Endothelial cell of umbilical vein (primary cell): ENCODE measurements at regions not wholly inside any gene's neighbourhood (a gene's known extent, or its start where the extent isn't known, plus 50 kb on each side); places are given as distances from the start of the nearest gene placed in this dataset.

Experiments used
- BruUV-seq: library from RNA; stranded (reverse); fragments of 400-500 nt; replicated peaks from 2 replicates; lab custom pipeline; 2021; lab: Mats Ljungman, UMichigan
- CTCF ChIA-PET: fragments of 300-600, 350-600 bp; sonication (Branson Sonifier 250); formaldehyde crosslinking; loops from one replicate; lab custom pipeline; 2021; ENCODE audit warnings: antibody characterized with exemption, inconsistent platforms; lab: Charles Lee
- POLR2A ChIA-PET: fragments of 300-600, 350-600 bp; sonication (Branson Sonifier 250); formaldehyde crosslinking; loops from one replicate; lab custom pipeline; 2021; ENCODE audit warnings: antibody characterized with exemption, inconsistent platforms; lab: Charles Lee
- DNase-seq: peaks from one replicate; pipeline ENCODE4 v3.0.0-alpha.2; 2011; ENCODE audit warnings: low read depth, low spot score
- FAIRE-seq: peaks from 2 replicates; lab custom pipeline; 2011; peaks lifted over from hg19 to GRCh38; lab: Jason Lieb, UNC
- H2AFZ ChIP-seq: 2 replicates; pipeline ENCODE4 v1.6.0; 2012; ENCODE audit warnings: low read depth, low read length, control low read depth, inconsistent platforms
- H3K27ac ChIP-seq: 2 replicates; pipeline ENCODE4 v1.5.1; 2011; ENCODE audit warnings: low read depth, mild to moderate bottlenecking, control low read depth, low read length, moderate library complexity; ENCODE audit not compliant: insufficient read depth
- H3K27me3 ChIP-seq, 2 experiments: 2 replicates each; pipeline versions ENCODE4 v1.6.0 to v1.6.1; 2011; ENCODE audit warnings: low read length in 2 of 2, mixed read lengths in 1 of 2; ENCODE audit not compliant: control insufficient read depth in 2 of 2, insufficient read depth in 2 of 2
- H3K36me3 ChIP-seq, 2 experiments: 2 replicates in 1 of 2; 3 replicates in 1 of 2; pipeline ENCODE4 v1.5.1; 2011; ENCODE audit warnings: low read length in 2 of 2, mild to moderate bottlenecking in 1 of 2, moderate library complexity in 1 of 2; ENCODE audit not compliant: control insufficient read depth in 2 of 2, insufficient read depth in 2 of 2; ENCODE audit errors: extremely low read depth in 1 of 2
- H3K4me1 ChIP-seq: 3 replicates; pipeline ENCODE4 v1.5.1; 2011; ENCODE audit warnings: mild to moderate bottlenecking, low read length; ENCODE audit not compliant: control insufficient read depth, insufficient read depth; ENCODE audit errors: extremely low read depth
- H3K4me2 ChIP-seq: 2 replicates; pipeline ENCODE4 v1.6.1; 2011; ENCODE audit warnings: low read length, control low read depth, mixed read lengths; ENCODE audit not compliant: insufficient read depth
- H3K4me3 ChIP-seq, 3 experiments: fragments of 200-600 bp in 1 of 3; sonication (generic), shearing (Covaris generic) in 1 of 3; replicated peaks in 1 of 3; 2 replicates each; pipeline ENCODE4 v1.5.1; 2011 to 2016; ENCODE audit warnings: control low read depth in 3 of 3, low read length in 3 of 3, mild to moderate bottlenecking in 2 of 3, inconsistent platforms in 1 of 3, low read depth in 1 of 3, moderate library complexity in 1 of 3; ENCODE audit not compliant: insufficient read depth in 1 of 3
- H3K79me2 ChIP-seq: 2 replicates; pipeline ENCODE4 v1.6.0; 2012; ENCODE audit warnings: low read length, inconsistent platforms; ENCODE audit not compliant: control insufficient read depth, insufficient read depth
- H3K9ac ChIP-seq: replicated peaks from 2 replicates; pipeline ENCODE3; 2011; ENCODE audit warnings: low read length, control low read depth; ENCODE audit not compliant: insufficient read depth; ENCODE audit errors: extremely low read depth
- H3K9me1 ChIP-seq: replicated peaks from 3 replicates; pipeline ENCODE4 v1.6.0; 2011; ENCODE audit warnings: mild to moderate bottlenecking, low read length; ENCODE audit not compliant: control insufficient read depth, insufficient read depth; ENCODE audit errors: extremely low read depth
- H3K9me3 ChIP-seq: replicated peaks from 2 replicates; pipeline ENCODE4 v1.5.1; 2012; ENCODE audit warnings: low read length, inconsistent platforms; ENCODE audit not compliant: control insufficient read depth, insufficient read depth
- H4K20me1 ChIP-seq: replicated peaks from 2 replicates; pipeline ENCODE3; 2011; ENCODE audit warnings: mild to moderate bottlenecking, low read length; ENCODE audit not compliant: control insufficient read depth, insufficient read depth; ENCODE audit errors: extremely low read depth
- EZH2 ChIP-seq: IDR thresholded peaks from 2 replicates; pipeline ENCODE4 v1.6.1; 2012; ENCODE audit warnings: borderline replicate concordance, low read depth, mild to moderate bottlenecking, moderate library complexity, low read length, inconsistent platforms; ENCODE audit not compliant: severe bottlenecking
- FOS ChIP-seq: IDR thresholded peaks from 2 replicates; pipeline ENCODE4 v1.6.1; 2011; ENCODE audit warnings: mild to moderate bottlenecking, low read length, moderate library complexity, borderline replicate concordance; ENCODE audit not compliant: insufficient read depth
- GATA2 ChIP-seq: IDR thresholded peaks from 2 replicates; pipeline ENCODE4 v1.7.0; 2011; ENCODE audit warnings: low read depth, mild to moderate bottlenecking, moderate library complexity, mixed read lengths, low read length; ENCODE audit not compliant: insufficient read length, insufficient read depth
- JUN ChIP-seq: IDR thresholded peaks from 2 replicates; pipeline ENCODE4 v1.6.1; 2011; ENCODE audit warnings: borderline replicate concordance, low read depth; ENCODE audit not compliant: insufficient read length, insufficient read depth
- MYC ChIP-seq: IDR thresholded peaks from one replicate; pipeline ENCODE4 v1.6.1; 2011; ENCODE audit warnings: mild to moderate bottlenecking, low read depth, low read length
- POLR2A ChIP-seq: IDR thresholded peaks from 2 replicates; pipeline ENCODE4 v1.6.1; 2012; ENCODE audit warnings: low read depth, mild to moderate bottlenecking, control low read depth, low read length
- POLR2AphosphoS5 ChIP-seq: IDR thresholded peaks from 2 replicates; pipeline ENCODE4 v1.6.1; 2012; ENCODE audit warnings: low read depth, mild to moderate bottlenecking, control low read depth, low read length, moderate library complexity; ENCODE audit not compliant: insufficient read depth
- dilution Hi-C: fragments of 300-500 bp; cut with MboI; formaldehyde crosslinking; loops from one replicate; pipeline ENCODE4 v1.15.0; 2019; ENCODE audit warnings: low sequenced_read_pairs; ENCODE audit not compliant: extremely low pct_ligation_motif_present
- intact Hi-C: fragments of 100-400 bp; cut with micrococcal nuclease; formaldehyde crosslinking; loops from one replicate; pipeline ENCODE4 v1.10.0; 2022
- TF ChIP-seq, protein P1 (sequence below), 2 donors: IDR thresholded peaks; 1 replicate in 1 of 2; 2 replicates in 1 of 2; pipeline ENCODE4 v1.5.1; 2011; ENCODE audit warnings: low read length in 2 of 2, mild to moderate bottlenecking in 2 of 2, moderate library complexity in 2 of 2, control low read depth in 1 of 2, inconsistent platforms in 1 of 2, low read depth in 1 of 2; ENCODE audit not compliant: insufficient read depth in 1 of 2; ENCODE audit errors: extremely low read depth in 1 of 2
- TF ChIP-seq, protein P2 (sequence below): IDR thresholded peaks from 2 replicates; pipeline ENCODE4 v1.6.1; 2011; ENCODE audit not compliant: insufficient read depth, insufficient read length

DNA sequence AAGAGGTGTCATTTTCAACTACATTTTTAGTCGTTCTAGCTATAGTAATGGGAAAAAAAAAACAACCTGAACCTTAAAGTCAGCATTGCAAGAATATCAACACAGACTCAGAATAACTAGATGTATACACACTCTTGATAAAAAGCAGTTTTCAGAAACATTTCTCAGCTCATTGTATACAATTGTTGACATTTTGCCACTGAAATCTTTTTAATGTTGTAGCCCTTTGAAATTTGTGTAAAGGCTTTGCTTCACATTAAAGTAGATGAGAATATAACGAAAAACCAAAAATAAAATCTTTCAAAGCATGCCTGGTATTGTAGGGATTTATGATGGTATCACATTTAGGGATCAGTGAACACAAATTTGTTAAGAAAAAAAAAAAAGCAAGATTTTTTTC lies 87.2 kb upstream of the SLC10A2 start:
- no peak for FAIRE-seq
- ChIA-PET POLR2A (no interaction called here), CTCF (no interaction called here)

GRCh38 chr13:103147961-103148360 lies 81.7 kb upstream of the SLC10A2 start:
- Histone ChIP-seq H2AFZ (no peak overlapping the region), H4K20me1 (no peaks in the 10 kb centered on the region), H3K36me3 (no peaks in the 10 kb centered on the region), H3K4me1 (no peaks in the 10 kb centered on the region), H3K27ac (no peak overlapping the region), H3K9ac (no peak overlapping the region), H3K4me3 (no peak overlapping the region), H3K9me3 (no peaks in the 10 kb centered on the region), H3K79me2 (no peaks in the 10 kb centered on the region), H3K9me1 (no peaks in the 10 kb centered on the region), H3K27me3 (no peaks in the 10 kb centered on the region), H3K4me2 (no peak overlapping the region)
- ChIA-PET POLR2A (no interaction called here), CTCF (no interaction called here)
- dilution Hi-C loops (no loop called here), intact Hi-C loops (no loop called here)
- DNase-seq, result no peak
- BruUV-seq, result no TSS peak
- TF ChIP-seq POLR2A (no peak), EZH2 (no peak), GATA2 (no peak), MYC (no peak), JUN (no peak), FOS (no peak), POLR2AphosphoS5 (no peak)
- TF ChIP-seq, protein P1, sequence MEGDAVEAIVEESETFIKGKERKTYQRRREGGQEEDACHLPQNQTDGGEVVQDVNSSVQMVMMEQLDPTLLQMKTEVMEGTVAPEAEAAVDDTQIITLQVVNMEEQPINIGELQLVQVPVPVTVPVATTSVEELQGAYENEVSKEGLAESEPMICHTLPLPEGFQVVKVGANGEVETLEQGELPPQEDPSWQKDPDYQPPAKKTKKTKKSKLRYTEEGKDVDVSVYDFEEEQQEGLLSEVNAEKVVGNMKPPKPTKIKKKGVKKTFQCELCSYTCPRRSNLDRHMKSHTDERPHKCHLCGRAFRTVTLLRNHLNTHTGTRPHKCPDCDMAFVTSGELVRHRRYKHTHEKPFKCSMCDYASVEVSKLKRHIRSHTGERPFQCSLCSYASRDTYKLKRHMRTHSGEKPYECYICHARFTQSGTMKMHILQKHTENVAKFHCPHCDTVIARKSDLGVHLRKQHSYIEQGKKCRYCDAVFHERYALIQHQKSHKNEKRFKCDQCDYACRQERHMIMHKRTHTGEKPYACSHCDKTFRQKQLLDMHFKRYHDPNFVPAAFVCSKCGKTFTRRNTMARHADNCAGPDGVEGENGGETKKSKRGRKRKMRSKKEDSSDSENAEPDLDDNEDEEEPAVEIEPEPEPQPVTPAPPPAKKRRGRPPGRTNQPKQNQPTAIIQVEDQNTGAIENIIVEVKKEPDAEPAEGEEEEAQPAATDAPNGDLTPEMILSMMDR (IDR thresholded peaks at IDR 0.05; ENCODE audit: extremely low read depth in 1 of 2, insufficient read depth in 1 of 2, low read depth in 1 of 2, low read length in 2 of 2), result no peak
- TF ChIP-seq, protein P2, sequence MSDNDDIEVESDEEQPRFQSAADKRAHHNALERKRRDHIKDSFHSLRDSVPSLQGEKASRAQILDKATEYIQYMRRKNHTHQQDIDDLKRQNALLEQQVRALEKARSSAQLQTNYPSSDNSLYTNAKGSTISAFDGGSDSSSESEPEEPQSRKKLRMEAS, result no peak
- no peak for FAIRE-seq

More for the DNA sequence above, 87.2 kb upstream of the SLC10A2 start:
- intact Hi-C loops (no loop called here), dilution Hi-C loops (no loop called here)
- H3K9me3 ChIP-seq, result no peaks in the 10 kb centered on the region
- H3K4me1 ChIP-seq, result no peaks in the 10 kb centered on the region
- BruUV-seq, result no TSS peak
- H3K27ac ChIP-seq, result no peak overlapping the region
- TF ChIP-seq, protein P1 (IDR thresholded peaks at IDR 0.05; ENCODE audit: extremely low read depth in 1 of 2, insufficient read depth in 1 of 2, low read depth in 1 of 2, low read length in 2 of 2), result no peak
- TF ChIP-seq FOS, result no peak
- TF ChIP-seq POLR2A, result no peak
- no peak for TF ChIP-seq EZH2
- TF ChIP-seq JUN, result no peak
- TF ChIP-seq MYC, result no peak
- TF ChIP-seq, protein P2, result no peak
- H2AFZ ChIP-seq, result no peak overlapping the region
- no peak overlapping the region for H3K4me2 ChIP-seq
- no peaks in the 10 kb centered on the region for H4K20me1 ChIP-seq
- H3K79me2 ChIP-seq, result no peaks in the 10 kb centered on the region
- H3K9me1 ChIP-seq, result no peaks in the 10 kb centered on the region
- no peak overlapping the region for H3K4me3 ChIP-seq
- DNase-seq, result no peak
- H3K27me3 ChIP-seq, result no peaks in the 10 kb centered on the region
- no peak overlapping the region for H3K9ac ChIP-seq
- no peaks in the 10 kb centered on the region for H3K36me3 ChIP-seq
